ENCODE measurements at regions not wholly inside any gene's neighbourhood (a gene's known extent, or its start where the extent isn't known, plus 50 kb on each side); places are given as distances from the start of the nearest gene placed in this dataset.

DNA sequence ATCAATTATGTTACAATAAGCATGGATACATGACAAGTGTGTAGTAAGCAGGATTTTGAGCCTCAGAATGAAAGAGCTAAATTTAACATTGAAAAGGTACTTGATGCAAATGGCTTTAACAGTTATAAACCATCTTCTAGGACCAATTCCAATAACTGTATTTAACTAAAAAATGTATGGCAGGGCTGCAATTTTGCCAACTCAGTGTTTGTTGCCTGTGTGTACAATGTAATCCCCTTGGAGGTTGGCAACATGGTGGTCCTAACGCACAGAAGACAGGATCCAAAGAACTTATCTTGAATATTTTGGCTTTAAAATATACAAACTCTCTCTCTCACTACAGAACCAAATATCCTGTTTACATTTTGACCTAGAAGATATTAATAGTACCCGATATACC is 2314.1 kb downstream of the LRRC4C start:
- H3K4me1 ChIP-seq, result no peaks in the 10 kb centered on the region
- H3K27me3 ChIP-seq (ENCODE audit: insufficient read depth in 3 of 3, low read length in 2 of 3), result no peaks in the 10 kb centered on the region
- DNase-seq (no peak), ATAC-seq (no peak)
- TF ChIP-seq, protein P1, sequence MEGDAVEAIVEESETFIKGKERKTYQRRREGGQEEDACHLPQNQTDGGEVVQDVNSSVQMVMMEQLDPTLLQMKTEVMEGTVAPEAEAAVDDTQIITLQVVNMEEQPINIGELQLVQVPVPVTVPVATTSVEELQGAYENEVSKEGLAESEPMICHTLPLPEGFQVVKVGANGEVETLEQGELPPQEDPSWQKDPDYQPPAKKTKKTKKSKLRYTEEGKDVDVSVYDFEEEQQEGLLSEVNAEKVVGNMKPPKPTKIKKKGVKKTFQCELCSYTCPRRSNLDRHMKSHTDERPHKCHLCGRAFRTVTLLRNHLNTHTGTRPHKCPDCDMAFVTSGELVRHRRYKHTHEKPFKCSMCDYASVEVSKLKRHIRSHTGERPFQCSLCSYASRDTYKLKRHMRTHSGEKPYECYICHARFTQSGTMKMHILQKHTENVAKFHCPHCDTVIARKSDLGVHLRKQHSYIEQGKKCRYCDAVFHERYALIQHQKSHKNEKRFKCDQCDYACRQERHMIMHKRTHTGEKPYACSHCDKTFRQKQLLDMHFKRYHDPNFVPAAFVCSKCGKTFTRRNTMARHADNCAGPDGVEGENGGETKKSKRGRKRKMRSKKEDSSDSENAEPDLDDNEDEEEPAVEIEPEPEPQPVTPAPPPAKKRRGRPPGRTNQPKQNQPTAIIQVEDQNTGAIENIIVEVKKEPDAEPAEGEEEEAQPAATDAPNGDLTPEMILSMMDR (IDR thresholded peaks at IDR 0.05), result no peak
- intact Hi-C loops (cut with DNase I), result no loop called here
- no peak overlapping the region for H3K27ac ChIP-seq
- whole genome bisulfite sequencing, 3 donors, result 89 to 95% (median 92%) methylated on average over 2 of the region's 2 CpGs
- H3K4me3 ChIP-seq, result no peak overlapping the region
- H3K36me3 ChIP-seq (ENCODE audit: insufficient read depth in 1 of 2, low read depth in 1 of 2), result no peaks in the 10 kb centered on the region
- no peaks in the 10 kb centered on the region for H3K9me3 ChIP-seq

DNA sequence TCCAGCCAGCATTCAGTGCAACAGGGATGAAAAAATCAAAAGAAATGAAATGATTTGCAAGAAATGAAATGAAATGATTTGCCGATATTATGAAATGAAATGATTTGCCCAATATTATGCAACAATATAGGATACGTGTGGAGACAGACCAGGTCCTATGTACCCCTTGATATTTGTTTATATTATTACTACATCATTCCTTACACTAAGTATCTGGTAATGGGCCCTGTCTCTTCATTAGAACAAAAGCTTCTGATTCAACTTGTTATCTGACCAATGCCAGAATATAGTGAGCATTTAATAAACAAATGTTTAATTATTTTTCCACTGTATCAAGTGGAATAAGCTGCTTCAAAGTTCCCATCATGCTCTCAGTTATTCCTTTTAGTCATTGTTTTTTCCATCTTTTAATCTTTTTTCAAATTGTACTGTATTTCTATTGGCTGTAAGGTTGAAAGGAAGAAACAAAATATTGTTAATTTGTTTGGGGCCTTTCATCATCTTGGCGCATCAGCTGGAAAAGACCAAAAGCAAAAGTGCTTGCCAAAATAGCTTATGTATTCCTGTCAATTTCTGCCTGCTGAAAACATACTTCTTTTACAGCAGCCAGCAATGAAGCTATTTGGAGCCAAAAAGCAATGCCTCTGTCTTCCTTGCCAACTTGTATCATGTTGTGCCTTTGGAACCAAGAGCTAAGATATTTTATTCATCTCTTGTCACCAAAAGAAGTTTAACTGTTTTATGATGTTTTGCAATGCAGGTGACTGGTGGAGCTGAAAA is 2314.9 kb downstream of the LRRC4C start:
- H3K27ac ChIP-seq, result no peak overlapping the region
- no peaks in the 10 kb centered on the region for H3K27me3 ChIP-seq (ENCODE audit: insufficient read depth in 3 of 3, low read length in 2 of 3)
- DNase-seq (no peak), ATAC-seq (no peak)
- TF ChIP-seq, protein P1 (IDR thresholded peaks at IDR 0.05), result no peak
- no peaks in the 10 kb centered on the region for H3K4me1 ChIP-seq
- WGBS, 3 donors, result 61 to 68% (median 61%) methylated on average over 3 of the region's 3 CpGs
- no peaks in the 10 kb centered on the region for H3K36me3 ChIP-seq (ENCODE audit: insufficient read depth in 1 of 2, low read depth in 1 of 2)
- H3K9me3 ChIP-seq, result no peaks in the 10 kb centered on the region
- intact Hi-C loops (cut with DNase I), result no loop called here
- no peak overlapping the region for H3K4me3 ChIP-seq

DNA sequence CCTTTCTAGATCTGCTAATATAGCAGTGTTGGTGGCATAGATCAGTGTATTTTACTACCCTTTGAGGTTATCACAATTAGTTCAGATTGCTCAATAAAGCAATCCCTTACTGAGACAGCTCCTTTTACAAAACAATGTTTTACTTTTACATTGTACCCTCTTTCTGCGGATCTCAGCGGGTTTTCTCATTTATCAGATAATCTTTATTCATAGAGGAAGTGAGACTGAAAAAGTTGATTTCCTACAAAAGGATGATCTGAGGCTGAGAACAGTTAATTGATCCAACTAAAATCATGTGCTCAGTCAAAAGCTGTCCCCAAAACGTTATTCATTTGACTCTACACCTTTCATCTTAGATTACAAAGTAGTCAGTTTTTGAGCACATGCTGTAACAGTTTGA is 2319.9 kb downstream of the LRRC4C start:
- ATAC-seq (no peak), DNase-seq (no peak)
- TF ChIP-seq, protein P1 (IDR thresholded peaks at IDR 0.05), result no peak
- intact Hi-C loops (cut with DNase I), result no loop called here
- Histone ChIP-seq H3K9me3 (no peaks in the 10 kb centered on the region), H3K36me3 (ENCODE audit: insufficient read depth in 1 of 2, low read depth in 1 of 2) (no peaks in the 10 kb centered on the region), H3K27ac (no peak overlapping the region), H3K27me3 (ENCODE audit: insufficient read depth in 3 of 3, low read length in 2 of 3) (no peaks in the 10 kb centered on the region), H3K4me1 (no peaks in the 10 kb centered on the region), H3K4me3 (no peak overlapping the region)
- WGBS, 3 donors, result 64 to 66% (median 66%) methylated on average over 3 of the region's 3 CpGs

DNA sequence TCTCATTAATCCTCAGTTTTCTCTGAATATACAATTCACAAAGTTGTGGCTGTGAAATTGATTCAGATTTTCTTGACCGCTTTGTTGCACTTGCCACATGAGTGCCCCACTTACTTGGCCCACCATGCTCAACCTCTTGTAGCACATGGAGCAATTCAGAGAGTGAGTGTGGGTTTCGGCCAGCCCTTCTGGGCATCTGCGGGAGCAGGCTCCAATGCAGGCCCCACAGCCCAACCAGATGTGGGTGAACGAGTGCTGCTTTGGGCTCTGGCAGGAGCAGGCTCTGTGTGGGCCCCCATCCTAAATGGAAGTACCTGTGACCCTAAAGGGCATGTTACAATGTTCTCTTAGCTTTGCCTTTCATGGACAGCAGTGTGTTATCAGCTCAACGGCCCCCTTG is 2338.6 kb downstream of the LRRC4C start:
- TF ChIP-seq, protein P1 (IDR thresholded peaks at IDR 0.05), result no peak
- ATAC-seq (no peak), DNase-seq (no peak)
- intact Hi-C loops (cut with DNase I), result no loop called here
- no peak overlapping the region for H3K4me3 ChIP-seq
- 89 to 93% (median 91%) methylated on average over 5 of the region's 5 CpGs for WGBS, 3 donors
- H3K9me3 ChIP-seq, result no peaks in the 10 kb centered on the region
- H3K36me3 ChIP-seq (ENCODE audit: insufficient read depth in 1 of 2, low read depth in 1 of 2), result no peaks in the 10 kb centered on the region
- no peak overlapping the region for H3K27ac ChIP-seq
- no peaks in the 10 kb centered on the region for H3K4me1 ChIP-seq
- H3K27me3 ChIP-seq (ENCODE audit: insufficient read depth in 3 of 3, low read length in 2 of 3), result no peaks in the 10 kb centered on the region

DNA sequence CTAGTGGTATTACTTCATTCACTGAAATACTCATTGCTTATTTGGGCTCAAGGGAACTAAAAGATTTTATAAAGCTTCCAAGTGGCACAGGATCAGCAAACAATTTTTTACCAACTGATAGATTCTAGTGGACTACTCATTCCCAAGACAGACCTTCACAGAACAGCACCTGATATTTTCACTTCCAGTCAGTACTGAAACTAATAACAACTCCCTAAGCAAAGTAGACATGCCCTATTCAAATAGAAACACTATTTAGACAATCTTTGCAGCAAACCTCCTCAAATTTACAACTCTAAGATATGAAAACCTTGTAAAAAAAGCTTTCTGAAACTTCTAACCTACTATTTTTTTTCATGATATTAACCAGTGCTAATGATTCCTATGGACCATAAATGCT is 2345.8 kb downstream of the LRRC4C start:
- Histone ChIP-seq H3K4me3 (no peak overlapping the region), H3K36me3 (ENCODE audit: insufficient read depth in 1 of 2, low read depth in 1 of 2) (no peaks in the 10 kb centered on the region), H3K4me1 (no peaks in the 10 kb centered on the region), H3K27me3 (ENCODE audit: insufficient read depth in 3 of 3, low read length in 2 of 3) (no peaks in the 10 kb centered on the region), H3K9me3 (no peaks in the 10 kb centered on the region), H3K27ac (no peak overlapping the region)
- ATAC-seq (no peak), DNase-seq (no peak)
- intact Hi-C loops (cut with DNase I), result no loop called here
- TF ChIP-seq, protein P1 (IDR thresholded peaks at IDR 0.05), result no peak

All from psoas muscle (tissue), 7 donors.